DMS153 treated with DMSO at 0.1 percent for 48 hours (cell line): ENCODE measurements at regions not wholly inside any gene's neighbourhood (a gene's known extent, or its start where the extent isn't known, plus 50 kb on each side); places are given as distances from the start of the nearest gene placed in this dataset.
A peak's percentile ranks its signal among the peaks of the same experiment; 100 is the strongest.

Experiments
- DNase-seq: peaks from one replicate; lab custom pipeline; 2025; ENCODE audit not compliant: unreplicated experiment; lab: John Stamatoyannopoulos, UW

GRCh38 chr5:6868171-6868570, 154.9 kb downstream of the TENT4A start:
- DNase-seq, result no peak

GRCh38 chr5:6868575-6869215, 155.5 kb downstream of the TENT4A start:
- DNase-seq, result no peak

- no peak for DNase-seq
Observed at GRCh38 chr5:6869677-6870076, 156.4 kb downstream of the TENT4A start.

- DNase-seq, result no peak
Observed at GRCh38 chr5:6872441-6873160, 159.4 kb downstream of the TENT4A start.

GRCh38 chr5:6873359-6873758, 160.1 kb downstream of the TENT4A start:
- DNase-seq, result no peak

- peak; percentile 81 for DNase-seq
Observed at GRCh38 chr5:6875376-6875775, 162.1 kb downstream of the TENT4A start.

GRCh38 chr5:6877986-6878828, 165.0 kb downstream of the TENT4A start:
- no peak for DNase-seq

- DNase-seq, result no peak
Observed at GRCh38 chr5:6885581-6885980, 172.3 kb downstream of the TENT4A start.

- DNase-seq, result no peak
Observed at GRCh38 chr5:6886866-6887265, 173.6 kb downstream of the TENT4A start.

- DNase-seq, result no peak
Observed at GRCh38 chr5:6889030-6889429, 175.8 kb downstream of the TENT4A start.

GRCh38 chr5:6899221-6899620, 186.0 kb downstream of the TENT4A start:
- peak; percentile 60 for DNase-seq

GRCh38 chr5:6900247-6901227, 187.3 kb downstream of the TENT4A start:
- DNase-seq, result peak; percentile 99

- no peak for DNase-seq
Observed at GRCh38 chr5:6902094-6902493, 188.9 kb downstream of the TENT4A start.

- peak; percentile 26 for DNase-seq
Observed at GRCh38 chr5:6902597-6902996, 189.4 kb downstream of the TENT4A start.

- no peak for DNase-seq
Observed at GRCh38 chr5:6903934-6904333, 190.7 kb downstream of the TENT4A start.

- no peak for DNase-seq
Observed at GRCh38 chr5:6904860-6905259, 191.6 kb downstream of the TENT4A start.

GRCh38 chr5:6905423-6905822, 192.2 kb downstream of the TENT4A start:
- no peak for DNase-seq

GRCh38 chr5:6905883-6906282, 192.7 kb downstream of the TENT4A start:
- no peak for DNase-seq

- DNase-seq, result no peak
Observed at GRCh38 chr5:6907320-6907918, 194.2 kb downstream of the TENT4A start.

- DNase-seq, result no peak
Observed at GRCh38 chr5:6909901-6910300, 196.7 kb downstream of the TENT4A start.
